CD14-positive monocyte (primary cell): ENCODE measurements at regions not wholly inside any gene's neighbourhood (a gene's known extent, or its start where the extent isn't known, plus 50 kb on each side); places are given as distances from the start of the nearest gene placed in this dataset.

Source experiments
- DNase-seq, 3 donors: peaks; one replicate each; pipeline ENCODE4 v3.0.0-alpha.2; 2011 to 2022
- H2AFZ ChIP-seq: 2 replicates; pipeline ENCODE4 v1.6.0; 2012; ENCODE audit warnings: mild to moderate bottlenecking, low read depth, low read length, inconsistent platforms; ENCODE audit not compliant: insufficient read depth, poor library complexity, severe bottlenecking
- H3K27ac ChIP-seq, 2 donors: 1 replicate in 1 of 2; 2 replicates in 1 of 2; pipeline ENCODE4 v1.5.1; 2012 to 2013; ENCODE audit warnings: low read length in 2 of 2, control low read depth in 1 of 2, inconsistent platforms in 1 of 2, low read depth in 1 of 2, mild to moderate bottlenecking in 1 of 2
- H3K27me3 ChIP-seq, 2 donors: one replicate each; pipeline versions ENCODE4 v1.6.0 to v1.6.1; 2011 to 2013; ENCODE audit warnings: low read length in 2 of 2; ENCODE audit not compliant: control insufficient read depth in 2 of 2, insufficient read depth in 2 of 2
- H3K36me3 ChIP-seq, 2 donors: replicated peaks in 1 of 2; 1 replicate in 1 of 2; 2 replicates in 1 of 2; pipeline versions ENCODE4 v1.5.1 to v1.6.1; 2012 to 2013; ENCODE audit warnings: low read length in 2 of 2, control low read depth in 1 of 2, inconsistent platforms in 1 of 2, mild to moderate bottlenecking in 1 of 2; ENCODE audit not compliant: insufficient read depth in 2 of 2, control insufficient read depth in 1 of 2
- H3K4me1 ChIP-seq, 2 donors: 1 replicate in 1 of 2; 2 replicates in 1 of 2; pipeline versions ENCODE4 v1.5.1 to v1.6.1; 2012 to 2013; ENCODE audit warnings: low read length in 2 of 2, control low read depth in 1 of 2, inconsistent platforms in 1 of 2, mild to moderate bottlenecking in 1 of 2, moderate library complexity in 1 of 2; ENCODE audit not compliant: insufficient read depth in 2 of 2, control insufficient read depth in 1 of 2
- H3K4me2 ChIP-seq: replicated peaks from 2 replicates; pipeline ENCODE3; 2012; ENCODE audit warnings: low read length, moderate library complexity, mild to moderate bottlenecking; ENCODE audit not compliant: poor library complexity, severe bottlenecking; ENCODE audit errors: extremely low read depth
- H3K4me3 ChIP-seq, 3 experiments: fragments of 200-600 bp in 1 of 3; sonication (generic) in 1 of 3; replicated peaks in 1 of 3; 1 replicate in 2 of 3; 2 replicates in 1 of 3; pipeline ENCODE4 v1.5.1; 2011 to 2013; ENCODE audit warnings: low read length in 3 of 3, mild to moderate bottlenecking in 3 of 3, control low read depth in 2 of 3, low read depth in 2 of 3, inconsistent platforms in 1 of 3, moderate library complexity in 1 of 3
- H3K79me2 ChIP-seq: 2 replicates; pipeline ENCODE4 v1.6.0; 2012; ENCODE audit warnings: mild to moderate bottlenecking, control low read depth, inconsistent platforms, low read length, moderate library complexity; ENCODE audit not compliant: insufficient read depth
- H3K9ac ChIP-seq: 2 replicates; pipeline ENCODE4 v1.6.0; 2017; ENCODE audit warnings: low read length, mild to moderate bottlenecking; ENCODE audit not compliant: insufficient read depth, poor library complexity, severe bottlenecking
- H3K9me3 ChIP-seq, 2 donors: replicated peaks in 1 of 2; 1 replicate in 1 of 2; 2 replicates in 1 of 2; pipeline versions ENCODE4 v1.5.1 to v1.6.1; 2012 to 2013; ENCODE audit warnings: low read length in 2 of 2, control low read depth in 1 of 2; ENCODE audit not compliant: control insufficient read depth in 1 of 2, insufficient read depth in 1 of 2
- H4K20me1 ChIP-seq: 2 replicates; pipeline ENCODE4 v1.6.0; 2012; ENCODE audit warnings: mild to moderate bottlenecking, low read length, control low read depth, moderate library complexity; ENCODE audit not compliant: insufficient read depth
- H3K27ac Mint-ChIP-seq, 7 donors: one replicate each; pipeline ENCODE4 v1.8.0; 2020; ENCODE audit warnings: mild to moderate bottlenecking in 7 of 7, mixed read lengths in 7 of 7, moderate library complexity in 6 of 7, inconsistent platforms in 2 of 7
- H3K27me3 Mint-ChIP-seq, 3 donors: one replicate each; pipeline ENCODE4 v1.8.0; 2021 to 2022; ENCODE audit warnings: low read depth in 3 of 3, mild to moderate bottlenecking in 3 of 3, mixed read lengths in 3 of 3, moderate library complexity in 3 of 3, inconsistent platforms in 1 of 3
- H3K36me3 Mint-ChIP-seq, 2 donors: one replicate each; pipeline ENCODE4 v1.8.0; 2020; ENCODE audit warnings: mixed read lengths in 2 of 2, inconsistent platforms in 1 of 2, mild to moderate bottlenecking in 1 of 2
- H3K4me1 Mint-ChIP-seq: one replicate; pipeline ENCODE4 v1.8.0; 2020; ENCODE audit warnings: mild to moderate bottlenecking, mixed read lengths
- H3K4me3 Mint-ChIP-seq, 2 donors: one replicate each; pipeline ENCODE4 v1.8.0; 2020; ENCODE audit warnings: mild to moderate bottlenecking in 2 of 2, mixed read lengths in 2 of 2, moderate library complexity in 1 of 2
- H3K9me3 Mint-ChIP-seq, 7 donors: one replicate each; pipeline ENCODE4 v1.8.0; 2020 to 2022; ENCODE audit warnings: mixed read lengths in 7 of 7, mild to moderate bottlenecking in 6 of 7, moderate library complexity in 6 of 7, inconsistent platforms in 2 of 7
- WGBS: methylation state at CpG from one replicate; pipeline ENCODE4 v1.1.5; 2013; ENCODE audit warnings: missing lambda C conversion rate; ENCODE audit not compliant: insufficient coverage; 5-methylcytosine and 5-hydroxymethylcytosine counted together
- intact Hi-C, 2 donors: fragments of 100-400 bp; cut with micrococcal nuclease; formaldehyde crosslinking; loops; one replicate each; pipeline versions ENCODE4 v1.15.0 to v1.15.1; 2023
- TF ChIP-seq, protein P1 (sequence below): fragments of 200-600 bp; IDR thresholded peaks from one replicate; pipeline ENCODE4 v1.8.0; 2022; ENCODE audit warnings: antibody characterized with exemption, mild to moderate bottlenecking

DNA sequence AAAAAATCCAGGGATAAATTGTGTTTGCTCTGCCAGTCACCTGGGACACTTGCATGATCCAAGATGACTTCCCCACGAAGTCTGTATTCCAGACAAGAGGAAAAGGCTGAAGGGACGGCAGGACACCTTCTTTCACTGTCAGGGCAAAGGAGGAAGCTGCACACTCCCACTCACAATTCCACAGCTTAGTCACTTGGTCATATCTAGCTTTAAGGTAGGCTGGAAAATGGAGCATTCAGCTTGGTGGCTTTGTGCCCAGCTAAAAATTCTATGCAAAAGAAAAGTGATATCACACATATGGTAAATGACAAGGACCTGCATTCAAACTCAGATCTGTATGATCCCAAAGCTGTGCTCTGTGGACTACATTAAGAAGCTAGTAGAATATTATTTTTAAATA is 109.2 kb upstream of the TPM1 start:
- no peaks in the 10 kb centered on the region for H3K27me3 ChIP-seq
- TF ChIP-seq, protein P1, sequence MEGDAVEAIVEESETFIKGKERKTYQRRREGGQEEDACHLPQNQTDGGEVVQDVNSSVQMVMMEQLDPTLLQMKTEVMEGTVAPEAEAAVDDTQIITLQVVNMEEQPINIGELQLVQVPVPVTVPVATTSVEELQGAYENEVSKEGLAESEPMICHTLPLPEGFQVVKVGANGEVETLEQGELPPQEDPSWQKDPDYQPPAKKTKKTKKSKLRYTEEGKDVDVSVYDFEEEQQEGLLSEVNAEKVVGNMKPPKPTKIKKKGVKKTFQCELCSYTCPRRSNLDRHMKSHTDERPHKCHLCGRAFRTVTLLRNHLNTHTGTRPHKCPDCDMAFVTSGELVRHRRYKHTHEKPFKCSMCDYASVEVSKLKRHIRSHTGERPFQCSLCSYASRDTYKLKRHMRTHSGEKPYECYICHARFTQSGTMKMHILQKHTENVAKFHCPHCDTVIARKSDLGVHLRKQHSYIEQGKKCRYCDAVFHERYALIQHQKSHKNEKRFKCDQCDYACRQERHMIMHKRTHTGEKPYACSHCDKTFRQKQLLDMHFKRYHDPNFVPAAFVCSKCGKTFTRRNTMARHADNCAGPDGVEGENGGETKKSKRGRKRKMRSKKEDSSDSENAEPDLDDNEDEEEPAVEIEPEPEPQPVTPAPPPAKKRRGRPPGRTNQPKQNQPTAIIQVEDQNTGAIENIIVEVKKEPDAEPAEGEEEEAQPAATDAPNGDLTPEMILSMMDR, result no peak
- no peaks in the 10 kb centered on the region for H3K36me3 ChIP-seq
- H4K20me1 ChIP-seq, result no peaks in the 10 kb centered on the region
- no peak for DNase-seq
- peaks cover 0 to 3% (median 0%) of the 10 kb centered on the region in 7 donors for H3K9me3 Mint-ChIP-seq
- peaks cover 43% of the 10 kb centered on the region for H3K4me1 Mint-ChIP-seq
- peaks cover 28 to 39% of the 10 kb centered on the region in 2 donors for H3K4me1 ChIP-seq
- no peak overlapping the region for H3K4me3 ChIP-seq
- no peak overlapping the region for H3K4me3 Mint-ChIP-seq
- intact Hi-C loops, result no loop called here
- no peak overlapping the region for H3K27ac Mint-ChIP-seq
- H3K27me3 Mint-ChIP-seq, result peaks cover 3 to 10% (median 4%) of the 10 kb centered on the region in 3 donors
- no peak overlapping the region for H3K27ac ChIP-seq
- no CpG with 5 or more reads among the region's 2 CpGs for WGBS
- no peaks in the 10 kb centered on the region for H3K9me3 ChIP-seq
- peaks cover 0 to 2% of the 10 kb centered on the region in 2 donors for H3K36me3 Mint-ChIP-seq
- no peak overlapping the region for H3K9ac ChIP-seq
- H3K79me2 ChIP-seq, result no peaks in the 10 kb centered on the region
- H3K4me2 ChIP-seq, result no peak overlapping the region
- no peak overlapping the region for H2AFZ ChIP-seq

DNA sequence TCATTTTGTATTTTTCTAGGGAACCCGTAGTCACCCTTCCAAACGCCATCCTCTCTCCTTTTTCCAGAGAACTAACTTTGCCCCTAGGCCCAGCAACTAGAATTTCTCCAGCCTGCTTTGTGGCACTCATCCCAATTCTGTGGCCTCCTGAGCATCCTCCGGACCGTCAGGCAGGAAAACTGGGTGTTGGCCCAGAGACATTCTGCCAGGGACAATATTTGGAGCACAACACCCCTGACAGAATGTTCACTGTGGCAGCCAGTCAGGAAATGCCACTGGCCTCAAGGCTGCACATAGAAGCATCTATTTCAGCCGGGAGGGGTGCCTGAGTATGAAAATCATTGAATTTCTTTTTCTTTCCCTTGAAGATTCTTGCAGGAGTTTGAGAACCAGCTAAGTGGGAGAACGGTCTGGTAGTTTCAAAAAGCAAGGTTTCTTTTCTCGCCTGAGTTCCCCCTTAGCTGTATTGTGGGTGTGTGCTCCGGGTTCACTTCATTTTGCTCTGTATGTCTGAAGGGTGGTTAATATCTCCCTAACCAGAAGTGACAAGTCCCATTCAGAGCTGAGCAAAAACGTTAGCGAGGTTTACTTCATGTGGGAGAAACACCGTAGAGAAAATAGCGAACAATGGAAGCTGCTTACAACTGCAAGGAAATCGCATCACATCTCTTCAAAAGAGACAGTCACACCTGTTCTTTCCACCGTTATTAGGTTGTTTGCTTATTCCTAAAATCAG is 108.1 kb upstream of the TPM1 start:
- TF ChIP-seq, protein P1, result no peak
- H3K36me3 ChIP-seq, result no peaks in the 10 kb centered on the region
- H3K4me1 ChIP-seq, result peaks cover 34 to 50% of the 10 kb centered on the region in 2 donors
- H3K27me3 ChIP-seq, result no peaks in the 10 kb centered on the region
- H3K79me2 ChIP-seq, result no peaks in the 10 kb centered on the region
- no peak overlapping the region for H3K4me3 Mint-ChIP-seq
- intact Hi-C loops, result no loop called here
- H3K4me2 ChIP-seq, result no peak overlapping the region
- no peak overlapping the region for H3K27ac Mint-ChIP-seq
- H3K9ac ChIP-seq, result no peak overlapping the region
- peaks cover 0 to 2% of the 10 kb centered on the region in 2 donors for H3K36me3 Mint-ChIP-seq
- 100% methylated on average over 2 of the region's 14 CpGs for WGBS
- no peak for DNase-seq
- H3K9me3 ChIP-seq, result no peaks in the 10 kb centered on the region
- H3K4me1 Mint-ChIP-seq, result peaks cover 50% of the 10 kb centered on the region
- no peak overlapping the region for H3K27ac ChIP-seq
- H2AFZ ChIP-seq, result no peak overlapping the region
- H3K9me3 Mint-ChIP-seq, result peaks cover 0 to 4% (median 0%) of the 10 kb centered on the region in 7 donors
- no peak overlapping the region for H3K4me3 ChIP-seq
- H3K27me3 Mint-ChIP-seq, result peaks cover 1 to 6% (median 1%) of the 10 kb centered on the region in 3 donors
- H4K20me1 ChIP-seq, result no peaks in the 10 kb centered on the region
